OCI-LY1 (cell line): ENCODE measurements at regions not wholly inside any gene's neighbourhood (a gene's known extent, or its start where the extent isn't known, plus 50 kb on each side); places are given as distances from the start of the nearest gene placed in this dataset.

Experiments
- H2AFZ ChIP-seq: fragments of 200-600 bp; sonication (generic), shearing (Covaris generic); 2 replicates; pipeline ENCODE4 v1.6.0; 2014; ENCODE audit warnings: antibody characterized with exemption, mild to moderate bottlenecking, low read length
- H3F3A ChIP-seq: fragments of 200-600 bp; sonication (generic), shearing (Covaris generic); 2 replicates; pipeline ENCODE4 v1.6.0; 2014; ENCODE audit warnings: mild to moderate bottlenecking, antibody characterized with exemption, low read length, moderate library complexity; ENCODE audit not compliant: insufficient read depth
- H3K27ac ChIP-seq: fragments of 200-600 bp; sonication (generic); 2 replicates; pipeline ENCODE4 v1.5.1; 2014; ENCODE audit warnings: low read length, mixed run types, mild to moderate bottlenecking, low read depth; ENCODE audit not compliant: poor library complexity, severe bottlenecking
- H3K27me3 ChIP-seq: fragments of 200-600 bp; sonication (generic); 2 replicates; pipeline ENCODE4 v1.6.0; 2014; ENCODE audit warnings: antibody characterized with exemption, mild to moderate bottlenecking, low read length, moderate library complexity; ENCODE audit not compliant: insufficient read depth
- H3K36me3 ChIP-seq: fragments of 200-600 bp; sonication (generic); 2 replicates; pipeline ENCODE4 v1.6.1; 2014; ENCODE audit warnings: mild to moderate bottlenecking, antibody characterized with exemption, low read length, moderate library complexity, mixed read lengths; ENCODE audit not compliant: insufficient read depth
- H3K4me1 ChIP-seq: fragments of 200-600 bp; sonication (generic); 2 replicates; pipeline ENCODE4 v1.5.1; 2014; ENCODE audit warnings: mild to moderate bottlenecking, low read length, moderate library complexity; ENCODE audit not compliant: insufficient read depth, severe bottlenecking
- H3K4me2 ChIP-seq: fragments of 200-600 bp; sonication (generic), shearing (Covaris generic); 2 replicates; pipeline ENCODE4 v1.6.1; 2014; ENCODE audit warnings: low read length
- H3K4me3 ChIP-seq: fragments of 200-600 bp; sonication (generic); 2 replicates; pipeline ENCODE4 v1.5.1; 2014; ENCODE audit warnings: low read length, low read depth, mild to moderate bottlenecking, mixed read lengths; ENCODE audit not compliant: poor library complexity, severe bottlenecking
- H3K79me2 ChIP-seq: fragments of 200-600 bp; shearing (Covaris generic); 2 replicates; pipeline ENCODE4 v1.6.1; 2016; ENCODE audit warnings: mixed run types, low read length, mixed read lengths; ENCODE audit not compliant: insufficient read depth
- H3K9ac ChIP-seq: fragments of 200-600 bp; sonication (generic), shearing (Covaris generic); 2 replicates; pipeline ENCODE4 v1.6.1; 2014; ENCODE audit warnings: mild to moderate bottlenecking, low read length, mixed read lengths
- H3K9me2 ChIP-seq: fragments of 200-600 bp; sonication (generic), shearing (Covaris generic); 2 replicates; pipeline ENCODE4 v1.6.1; 2014; ENCODE audit warnings: low read depth, mild to moderate bottlenecking, low read length, mixed read lengths
- H3K9me3 ChIP-seq: fragments of 200-600 bp; shearing (Covaris generic); 2 replicates; pipeline ENCODE4 v1.6.1; 2014; ENCODE audit warnings: low read length, mixed read lengths
- H4K20me1 ChIP-seq: fragments of 200-600 bp; sonication (generic), shearing (Covaris generic); 2 replicates; pipeline ENCODE4 v1.6.0; 2016; ENCODE audit warnings: mild to moderate bottlenecking, low read length; ENCODE audit not compliant: insufficient read depth
- CTCF ChIP-seq: fragments of 200-600 bp; sonication (generic), shearing (Covaris generic); IDR thresholded peaks from 2 replicates; pipeline ENCODE4 v1.5.1; 2017; ENCODE audit warnings: mild to moderate bottlenecking, antibody characterized with exemption, low read length, moderate library complexity, mixed read lengths
- EZH2 ChIP-seq: fragments of 200-600 bp; sonication (generic), shearing (Covaris generic); IDR thresholded peaks from 2 replicates; pipeline ENCODE4 v1.8.0; 2017; ENCODE audit warnings: borderline replicate concordance, mixed run types, mild to moderate bottlenecking, antibody characterized with exemption, low read length, moderate library complexity, mixed read lengths

- Histone ChIP-seq H3K9me3 (no peaks in the 10 kb centered on the region), H2AFZ (no peak overlapping the region)
These were observed 609.8 kb upstream of the NCAM2 start for GRCh38 chr21:20388400-20388799.

GRCh38 chr21:20396798-20397197 is 601.4 kb upstream of the NCAM2 start:
- H3K79me2 ChIP-seq: no peaks in the 10 kb centered on the region
- no peaks in the 10 kb centered on the region for H3K4me1 ChIP-seq
- no peak overlapping the region for H3K27ac ChIP-seq
- no peak overlapping the region for H3K4me3 ChIP-seq
- H2AFZ ChIP-seq: no peak overlapping the region
- no peaks in the 10 kb centered on the region for H3K27me3 ChIP-seq
- no peak overlapping the region for H3K9ac ChIP-seq
- H3K4me2 ChIP-seq: no peak overlapping the region
- H3K9me3 ChIP-seq: no peaks in the 10 kb centered on the region
- no peaks in the 10 kb centered on the region for H3F3A ChIP-seq
- no peaks in the 10 kb centered on the region for H3K9me2 ChIP-seq
- TF ChIP-seq CTCF: no peak
- TF ChIP-seq EZH2: no peak
- no peaks in the 10 kb centered on the region for H4K20me1 ChIP-seq
- no peaks in the 10 kb centered on the region for H3K36me3 ChIP-seq

More at GRCh38 chr21:20388400-20388799, 609.8 kb upstream of the NCAM2 start:
- no peak overlapping the region for H3K27ac ChIP-seq
- H3F3A ChIP-seq: no peaks in the 10 kb centered on the region
- H3K4me3 ChIP-seq: no peak overlapping the region
- no peak for TF ChIP-seq CTCF
- no peak for TF ChIP-seq EZH2
- no peak overlapping the region for H3K4me2 ChIP-seq
- no peaks in the 10 kb centered on the region for H3K36me3 ChIP-seq
- H3K9me2 ChIP-seq: no peaks in the 10 kb centered on the region
- H3K4me1 ChIP-seq: no peaks in the 10 kb centered on the region
- H3K79me2 ChIP-seq: no peaks in the 10 kb centered on the region
- H4K20me1 ChIP-seq: no peaks in the 10 kb centered on the region
- no peak overlapping the region for H3K9ac ChIP-seq
- H3K27me3 ChIP-seq: no peaks in the 10 kb centered on the region

- Histone ChIP-seq H4K20me1 (no peaks in the 10 kb centered on the region), H3K9me2 (no peaks in the 10 kb centered on the region), H3K36me3 (no peaks in the 10 kb centered on the region), H3K9ac (no peak overlapping the region), H3K4me3 (no peak overlapping the region), H3K27me3 (no peaks in the 10 kb centered on the region), H3K79me2 (no peaks in the 10 kb centered on the region), H2AFZ (no peak overlapping the region), H3K4me1 (no peaks in the 10 kb centered on the region), H3F3A (no peaks in the 10 kb centered on the region), H3K4me2 (no peak overlapping the region), H3K9me3 (no peaks in the 10 kb centered on the region), H3K27ac (no peak overlapping the region)
- TF ChIP-seq EZH2: no peak
- TF ChIP-seq CTCF: no peak
These were observed 593.3 kb upstream of the NCAM2 start for GRCh38 chr21:20404915-20405314.
